ENCODE measurements at regions not wholly inside any gene's neighbourhood (a gene's known extent, or its start where the extent isn't known, plus 50 kb on each side); places are given as distances from the start of the nearest gene placed in this dataset.

DNA sequence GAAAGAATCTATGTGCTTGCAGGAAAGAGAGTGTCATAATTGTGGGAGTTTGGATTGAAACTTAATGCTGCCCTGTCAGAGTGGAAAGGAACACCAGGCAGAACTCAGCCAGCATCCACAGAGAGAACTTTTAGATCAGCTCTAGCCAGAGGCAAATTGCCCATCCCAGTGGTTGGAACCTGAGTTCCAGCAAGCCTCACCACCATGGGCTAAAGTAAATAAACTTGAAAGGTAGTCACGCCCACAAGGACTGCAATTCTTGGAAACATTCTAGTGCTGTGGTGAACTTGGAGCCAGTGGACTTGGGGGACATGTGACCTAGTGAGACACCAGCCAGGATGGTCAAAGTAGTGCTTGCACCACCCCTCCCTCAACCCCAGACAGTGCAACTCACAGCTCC is 571.6 kb downstream of the LRRIQ3 start:
- TF ChIP-seq, protein P1, sequence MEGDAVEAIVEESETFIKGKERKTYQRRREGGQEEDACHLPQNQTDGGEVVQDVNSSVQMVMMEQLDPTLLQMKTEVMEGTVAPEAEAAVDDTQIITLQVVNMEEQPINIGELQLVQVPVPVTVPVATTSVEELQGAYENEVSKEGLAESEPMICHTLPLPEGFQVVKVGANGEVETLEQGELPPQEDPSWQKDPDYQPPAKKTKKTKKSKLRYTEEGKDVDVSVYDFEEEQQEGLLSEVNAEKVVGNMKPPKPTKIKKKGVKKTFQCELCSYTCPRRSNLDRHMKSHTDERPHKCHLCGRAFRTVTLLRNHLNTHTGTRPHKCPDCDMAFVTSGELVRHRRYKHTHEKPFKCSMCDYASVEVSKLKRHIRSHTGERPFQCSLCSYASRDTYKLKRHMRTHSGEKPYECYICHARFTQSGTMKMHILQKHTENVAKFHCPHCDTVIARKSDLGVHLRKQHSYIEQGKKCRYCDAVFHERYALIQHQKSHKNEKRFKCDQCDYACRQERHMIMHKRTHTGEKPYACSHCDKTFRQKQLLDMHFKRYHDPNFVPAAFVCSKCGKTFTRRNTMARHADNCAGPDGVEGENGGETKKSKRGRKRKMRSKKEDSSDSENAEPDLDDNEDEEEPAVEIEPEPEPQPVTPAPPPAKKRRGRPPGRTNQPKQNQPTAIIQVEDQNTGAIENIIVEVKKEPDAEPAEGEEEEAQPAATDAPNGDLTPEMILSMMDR (IDR thresholded peaks at IDR 0.05), result no peak
- no peak for TF ChIP-seq POLR2A (IDR thresholded peaks at IDR 0.05)

Measured in ovary (tissue), 3 donors.